WTC11 (cell line): ENCODE measurements at regions not wholly inside any gene's neighbourhood (a gene's known extent, or its start where the extent isn't known, plus 50 kb on each side); places are given as distances from the start of the nearest gene placed in this dataset.

Source experiments
- ATF6 ChIP-seq: sonication (generic); formaldehyde crosslinking; IDR thresholded peaks from 2 replicates; pipeline ENCODE4 v1.8.1; 2023; ENCODE audit warnings: mild to moderate bottlenecking, missing genetic modification reagents
- CTCF ChIP-seq: fragments of 200-600 bp; IDR thresholded peaks from 2 replicates; pipeline ENCODE4 v1.8.0; 2022; ENCODE audit warnings: antibody characterized with exemption
- E2F1 ChIP-seq: sonication (generic); formaldehyde crosslinking; IDR thresholded peaks from 2 replicates; pipeline ENCODE4 v1.8.0; 2022; ENCODE audit warnings: mild to moderate bottlenecking, missing genetic modification reagents
- ESRRA ChIP-seq: sonication (generic); formaldehyde crosslinking; IDR thresholded peaks from 2 replicates; pipeline ENCODE4 v1.8.1; 2022; ENCODE audit warnings: mild to moderate bottlenecking, missing genetic modification reagents, borderline replicate concordance
- FOXP1 ChIP-seq: sonication (generic); formaldehyde crosslinking; IDR thresholded peaks from 2 replicates; pipeline ENCODE4 v1.8.0; 2022; ENCODE audit warnings: missing genetic modification reagents, mild to moderate bottlenecking, moderate library complexity, borderline replicate concordance
- JUN ChIP-seq: sonication (generic); formaldehyde crosslinking; IDR thresholded peaks from 2 replicates; pipeline ENCODE4 v1.8.0; 2023; ENCODE audit warnings: mild to moderate bottlenecking, missing genetic modification reagents
- SMAD3 ChIP-seq: sonication (generic); formaldehyde crosslinking; IDR thresholded peaks from 2 replicates; pipeline ENCODE4 v1.8.0; 2022; ENCODE audit warnings: missing genetic modification reagents, mild to moderate bottlenecking, borderline replicate concordance
- SMAD4 ChIP-seq: sonication (generic); formaldehyde crosslinking; IDR thresholded peaks from 2 replicates; pipeline ENCODE4 v1.8.0; 2022; ENCODE audit warnings: mild to moderate bottlenecking, missing genetic modification reagents
- ZMAT4 ChIP-seq: fragments of 250-450 bp; sonication (Bioruptor Pico); IDR thresholded peaks from 2 replicates; pipeline ENCODE4 v1.9.0; 2021; ENCODE audit warnings: mild to moderate bottlenecking
- ZNF281 ChIP-seq: sonication (generic); formaldehyde crosslinking; IDR thresholded peaks from 2 replicates; pipeline ENCODE4 v1.8.0; 2023; ENCODE audit warnings: mild to moderate bottlenecking, missing genetic modification reagents

- TF ChIP-seq CTCF (no peak), FOXP1 (CRISPR knock-in tag) (no peak), JUN (CRISPR knock-in tag) (no peak), ESRRA (no peak), E2F1 (CRISPR knock-in tag) (no peak), ATF6 (CRISPR knock-in tag) (no peak), ZMAT4 (no peak), SMAD4 (CRISPR knock-in tag) (no peak), ZNF281 (no peak), SMAD3 (CRISPR knock-in tag) (no peak)
Observed at GRCh38 chr7:42456267-42456666, 219.3 kb upstream of the GLI3 start.
